Sigmoid colon (tissue), 3 donors: ENCODE measurements at regions not wholly inside any gene's neighbourhood (a gene's known extent, or its start where the extent isn't known, plus 50 kb on each side); places are given as distances from the start of the nearest gene placed in this dataset.

Experiments
- POLR2A ChIP-seq, 2 donors: fragments of 450-650 bp; IDR thresholded peaks; one replicate each; pipeline ENCODE4 v1.6.1; 2016; ENCODE audit warnings: antibody characterized with exemption in 2 of 2, mild to moderate bottlenecking in 2 of 2, moderate library complexity in 2 of 2
- TF ChIP-seq, protein P1 (sequence below), 4 experiments: fragments of 450-650 bp in 3 of 4; fragments of 200-600 bp in 1 of 4; IDR thresholded peaks; one replicate each; pipeline ENCODE4 v1.5.1; 2016 to 2019; ENCODE audit warnings: antibody characterized with exemption in 4 of 4, mild to moderate bottlenecking in 3 of 4, moderate library complexity in 2 of 4

DNA sequence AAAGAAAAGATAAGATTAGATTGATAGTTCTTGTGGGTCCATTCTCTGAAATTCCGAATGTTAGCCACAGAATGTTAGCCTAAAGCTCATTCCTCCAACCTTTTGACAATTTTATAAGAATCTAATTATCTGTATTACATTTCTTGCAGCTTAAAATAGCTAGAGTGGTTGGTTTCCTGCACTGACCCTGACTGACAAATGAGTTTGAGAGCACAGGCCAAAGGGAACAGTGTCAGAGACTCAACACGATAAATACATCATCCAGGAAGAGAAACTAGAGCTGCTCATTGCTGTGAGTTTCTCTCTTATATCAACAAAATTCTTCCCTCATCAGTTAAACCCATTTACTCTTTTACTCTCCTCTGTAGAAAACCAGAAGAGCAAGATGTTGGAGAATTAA is 82.1 kb upstream of the PPM1J start:
- TF ChIP-seq, protein P1, sequence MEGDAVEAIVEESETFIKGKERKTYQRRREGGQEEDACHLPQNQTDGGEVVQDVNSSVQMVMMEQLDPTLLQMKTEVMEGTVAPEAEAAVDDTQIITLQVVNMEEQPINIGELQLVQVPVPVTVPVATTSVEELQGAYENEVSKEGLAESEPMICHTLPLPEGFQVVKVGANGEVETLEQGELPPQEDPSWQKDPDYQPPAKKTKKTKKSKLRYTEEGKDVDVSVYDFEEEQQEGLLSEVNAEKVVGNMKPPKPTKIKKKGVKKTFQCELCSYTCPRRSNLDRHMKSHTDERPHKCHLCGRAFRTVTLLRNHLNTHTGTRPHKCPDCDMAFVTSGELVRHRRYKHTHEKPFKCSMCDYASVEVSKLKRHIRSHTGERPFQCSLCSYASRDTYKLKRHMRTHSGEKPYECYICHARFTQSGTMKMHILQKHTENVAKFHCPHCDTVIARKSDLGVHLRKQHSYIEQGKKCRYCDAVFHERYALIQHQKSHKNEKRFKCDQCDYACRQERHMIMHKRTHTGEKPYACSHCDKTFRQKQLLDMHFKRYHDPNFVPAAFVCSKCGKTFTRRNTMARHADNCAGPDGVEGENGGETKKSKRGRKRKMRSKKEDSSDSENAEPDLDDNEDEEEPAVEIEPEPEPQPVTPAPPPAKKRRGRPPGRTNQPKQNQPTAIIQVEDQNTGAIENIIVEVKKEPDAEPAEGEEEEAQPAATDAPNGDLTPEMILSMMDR (IDR thresholded peaks at IDR 0.05): no peak
- no peak for TF ChIP-seq POLR2A (IDR thresholded peaks at IDR 0.05)
